Activated naive CD4-positive, alpha-beta T cell treated with anti-CD3 and anti-CD28 coated beads, Interleukin-2, amount 10 ng/mL, durations not matched to agents 7 days and 5 days (primary cell): ENCODE measurements at regions not wholly inside any gene's neighbourhood (a gene's known extent, or its start where the extent isn't known, plus 50 kb on each side); places are given as distances from the start of the nearest gene placed in this dataset.

ENCODE experiments used
- CTCF ChIA-PET: fragments of 350-600 bp; sonication (Branson Sonifier 250); formaldehyde crosslinking; loops from one replicate; lab custom pipeline; 2021; ENCODE audit warnings: antibody characterized with exemption; lab: Charles Lee
- DNase-seq: peaks from one replicate; pipeline ENCODE4 v3.0.0-alpha.2; 2020
- H3K27ac Mint-ChIP-seq: one replicate; pipeline ENCODE4 v1.8.0; 2021; ENCODE audit warnings: mild to moderate bottlenecking, moderate library complexity, mixed read lengths
- H3K27me3 Mint-ChIP-seq: one replicate; pipeline ENCODE4 v1.8.0; 2021; ENCODE audit warnings: mild to moderate bottlenecking, mixed read lengths
- H3K36me3 Mint-ChIP-seq: one replicate; pipeline ENCODE4 v1.8.0; 2021; ENCODE audit warnings: mixed read lengths
- H3K4me1 Mint-ChIP-seq: one replicate; pipeline ENCODE4 v1.8.0; 2021; ENCODE audit warnings: mixed read lengths
- H3K4me3 Mint-ChIP-seq: one replicate; pipeline ENCODE4 v1.8.0; 2021; ENCODE audit warnings: mild to moderate bottlenecking, moderate library complexity, mixed read lengths
- H3K9me3 Mint-ChIP-seq: one replicate; pipeline ENCODE4 v1.8.0; 2021; ENCODE audit warnings: mixed read lengths

- CTCF ChIA-PET: no interaction called here
- Mint-ChIP-seq H3K27me3 (no peaks in the 10 kb centered on the region), H3K9me3 (no peaks in the 10 kb centered on the region), H3K4me1 (no peaks in the 10 kb centered on the region), H3K36me3 (no peaks in the 10 kb centered on the region), H3K27ac (no peak overlapping the region), H3K4me3 (no peak overlapping the region)
- DNase-seq: no peak
Observed at GRCh38 chr16:72295914-72296313, 124.0 kb upstream of the PMFBP1 start.

- Mint-ChIP-seq H3K27ac (no peak overlapping the region), H3K36me3 (no peaks in the 10 kb centered on the region), H3K9me3 (no peaks in the 10 kb centered on the region), H3K4me1 (no peaks in the 10 kb centered on the region), H3K4me3 (no peak overlapping the region), H3K27me3 (no peaks in the 10 kb centered on the region)
- no peak for DNase-seq
- CTCF ChIA-PET: no interaction called here
Observed at GRCh38 chr16:72291531-72291981, 119.6 kb upstream of the PMFBP1 start.

- CTCF ChIA-PET: no interaction called here
- H3K9me3 Mint-ChIP-seq: no peaks in the 10 kb centered on the region
- DNase-seq: no peak
- H3K27me3 Mint-ChIP-seq: no peaks in the 10 kb centered on the region
- no peak overlapping the region for H3K27ac Mint-ChIP-seq
- H3K4me1 Mint-ChIP-seq: no peaks in the 10 kb centered on the region
- no peaks in the 10 kb centered on the region for H3K36me3 Mint-ChIP-seq
- H3K4me3 Mint-ChIP-seq: no peak overlapping the region
Observed at GRCh38 chr16:72291121-72291520, 119.2 kb upstream of the PMFBP1 start.

GRCh38 chr16:72287649-72288048, 115.7 kb upstream of the PMFBP1 start:
- no peaks in the 10 kb centered on the region for H3K9me3 Mint-ChIP-seq
- no peak overlapping the region for H3K4me3 Mint-ChIP-seq
- H3K4me1 Mint-ChIP-seq: no peaks in the 10 kb centered on the region
- DNase-seq: no peak
- no peak overlapping the region for H3K27ac Mint-ChIP-seq
- H3K36me3 Mint-ChIP-seq: no peaks in the 10 kb centered on the region
- CTCF ChIA-PET: no interaction called here
- H3K27me3 Mint-ChIP-seq: no peaks in the 10 kb centered on the region

- Mint-ChIP-seq H3K4me3 (no peak overlapping the region), H3K36me3 (no peaks in the 10 kb centered on the region), H3K27me3 (no peaks in the 10 kb centered on the region), H3K4me1 (no peaks in the 10 kb centered on the region), H3K9me3 (no peaks in the 10 kb centered on the region), H3K27ac (no peak overlapping the region)
- DNase-seq: no peak
- CTCF ChIA-PET: no interaction called here
Observed at GRCh38 chr16:72286936-72287620, 115.1 kb upstream of the PMFBP1 start.

- CTCF ChIA-PET: no interaction called here
- Mint-ChIP-seq H3K27me3 (no peaks in the 10 kb centered on the region), H3K4me3 (no peak overlapping the region), H3K9me3 (no peaks in the 10 kb centered on the region), H3K36me3 (no peaks in the 10 kb centered on the region), H3K27ac (no peak overlapping the region), H3K4me1 (no peaks in the 10 kb centered on the region)
- DNase-seq: no peak
Observed at GRCh38 chr16:72285728-72286127, 113.8 kb upstream of the PMFBP1 start.

GRCh38 chr16:72285324-72285723, 113.4 kb upstream of the PMFBP1 start:
- no peaks in the 10 kb centered on the region for H3K27me3 Mint-ChIP-seq
- no peak for DNase-seq
- no peaks in the 10 kb centered on the region for H3K4me1 Mint-ChIP-seq
- H3K4me3 Mint-ChIP-seq: no peak overlapping the region
- CTCF ChIA-PET: no interaction called here
- H3K36me3 Mint-ChIP-seq: no peaks in the 10 kb centered on the region
- no peaks in the 10 kb centered on the region for H3K9me3 Mint-ChIP-seq
- no peak overlapping the region for H3K27ac Mint-ChIP-seq

- no peaks in the 10 kb centered on the region for H3K36me3 Mint-ChIP-seq
- H3K4me1 Mint-ChIP-seq: no peaks in the 10 kb centered on the region
- CTCF ChIA-PET: no interaction called here
- no peaks in the 10 kb centered on the region for H3K27me3 Mint-ChIP-seq
- no peak overlapping the region for H3K27ac Mint-ChIP-seq
- no peak for DNase-seq
- H3K9me3 Mint-ChIP-seq: no peaks in the 10 kb centered on the region
- no peak overlapping the region for H3K4me3 Mint-ChIP-seq
Observed at GRCh38 chr16:72284042-72284789, 112.3 kb upstream of the PMFBP1 start.

GRCh38 chr16:72282362-72282761, 110.4 kb upstream of the PMFBP1 start:
- Mint-ChIP-seq H3K27ac (no peak overlapping the region), H3K4me1 (no peaks in the 10 kb centered on the region), H3K9me3 (no peaks in the 10 kb centered on the region), H3K4me3 (no peak overlapping the region), H3K36me3 (no peaks in the 10 kb centered on the region), H3K27me3 (no peaks in the 10 kb centered on the region)
- DNase-seq: no peak
- CTCF ChIA-PET: no interaction called here

- no peak overlapping the region for H3K4me3 Mint-ChIP-seq
Observed at GRCh38 chr16:72278301-72278700, 106.3 kb upstream of the PMFBP1 start.

GRCh38 chr16:72277749-72278148, 105.8 kb upstream of the PMFBP1 start:
- CTCF ChIA-PET: no interaction called here

More at GRCh38 chr16:72278301-72278700, 106.3 kb upstream of the PMFBP1 start:
- no peaks in the 10 kb centered on the region for H3K9me3 Mint-ChIP-seq
- CTCF ChIA-PET: no interaction called here
- no peaks in the 10 kb centered on the region for H3K27me3 Mint-ChIP-seq
- no peak overlapping the region for H3K27ac Mint-ChIP-seq
- no peak for DNase-seq
- H3K36me3 Mint-ChIP-seq: no peaks in the 10 kb centered on the region
- no peaks in the 10 kb centered on the region for H3K4me1 Mint-ChIP-seq

GRCh38 chr16:72271699-72272240, 99.8 kb upstream of the PMFBP1 start:
- Mint-ChIP-seq H3K27me3 (no peaks in the 10 kb centered on the region), H3K36me3 (no peaks in the 10 kb centered on the region), H3K4me1 (no peaks in the 10 kb centered on the region), H3K27ac (no peak overlapping the region), H3K9me3 (no peaks in the 10 kb centered on the region), H3K4me3 (no peak overlapping the region)
- DNase-seq: no peak
- CTCF ChIA-PET: interaction anchor here (0.8 to 1.4 kb wide), 2 partner anchors 83 to 147 kb away, joined by 3 read pairs; no protein-coding TSS in a partner anchor

More at GRCh38 chr16:72277749-72278148, 105.8 kb upstream of the PMFBP1 start:
- Mint-ChIP-seq H3K4me3 (no peak overlapping the region), H3K9me3 (no peaks in the 10 kb centered on the region), H3K27ac (no peak overlapping the region), H3K36me3 (no peaks in the 10 kb centered on the region), H3K4me1 (no peaks in the 10 kb centered on the region), H3K27me3 (no peaks in the 10 kb centered on the region)
- DNase-seq: no peak

GRCh38 chr16:72270531-72270930, 98.6 kb upstream of the PMFBP1 start:
- H3K27me3 Mint-ChIP-seq: no peaks in the 10 kb centered on the region
- H3K36me3 Mint-ChIP-seq: no peaks in the 10 kb centered on the region
- no peak overlapping the region for H3K4me3 Mint-ChIP-seq
- H3K4me1 Mint-ChIP-seq: no peaks in the 10 kb centered on the region
- CTCF ChIA-PET: no interaction called here
- no peaks in the 10 kb centered on the region for H3K9me3 Mint-ChIP-seq
- no peak for DNase-seq
- no peak overlapping the region for H3K27ac Mint-ChIP-seq

GRCh38 chr16:72266836-72267235, 94.9 kb upstream of the PMFBP1 start:
- CTCF ChIA-PET: no interaction called here
- H3K4me3 Mint-ChIP-seq: no peak overlapping the region
- no peaks in the 10 kb centered on the region for H3K4me1 Mint-ChIP-seq
- H3K27me3 Mint-ChIP-seq: no peaks in the 10 kb centered on the region
- no peaks in the 10 kb centered on the region for H3K9me3 Mint-ChIP-seq
- DNase-seq: no peak
- H3K36me3 Mint-ChIP-seq: no peaks in the 10 kb centered on the region
- H3K27ac Mint-ChIP-seq: no peak overlapping the region

- H3K4me1 Mint-ChIP-seq: no peaks in the 10 kb centered on the region
- H3K9me3 Mint-ChIP-seq: no peaks in the 10 kb centered on the region
- no peak for DNase-seq
- no peaks in the 10 kb centered on the region for H3K27me3 Mint-ChIP-seq
- CTCF ChIA-PET: no interaction called here
- no peaks in the 10 kb centered on the region for H3K36me3 Mint-ChIP-seq
- H3K4me3 Mint-ChIP-seq: no peak overlapping the region
- H3K27ac Mint-ChIP-seq: no peak overlapping the region
Observed at GRCh38 chr16:72264771-72265170, 92.8 kb upstream of the PMFBP1 start.
